Chondrocyte (in vitro differentiated cells): ENCODE measurements at regions not wholly inside any gene's neighbourhood (a gene's known extent, or its start where the extent isn't known, plus 50 kb on each side); places are given as distances from the start of the nearest gene placed in this dataset.

Experiments
- DNase-seq: peaks from one replicate; pipeline ENCODE4 v3.0.0; 2021; ENCODE audit warnings: mixed read lengths, low spot score
- H3K27ac Mint-ChIP-seq: one replicate; pipeline ENCODE4 v1.8.0; 2021; ENCODE audit warnings: mild to moderate bottlenecking, moderate library complexity, mixed read lengths; ENCODE audit not compliant: unreplicated experiment
- H3K27me3 Mint-ChIP-seq: 2 replicates; pipeline ENCODE4 v1.8.0; 2021; ENCODE audit warnings: low read depth, mixed read lengths
- H3K36me3 Mint-ChIP-seq: 2 replicates; pipeline ENCODE4 v1.8.0; 2021; ENCODE audit warnings: low read depth, mixed read lengths
- H3K4me1 Mint-ChIP-seq: 2 replicates; pipeline ENCODE4 v1.8.0; 2021; ENCODE audit warnings: low read depth, mild to moderate bottlenecking, mixed read lengths
- H3K4me3 Mint-ChIP-seq: one replicate; pipeline ENCODE4 v1.8.0; 2021; ENCODE audit warnings: mild to moderate bottlenecking, moderate library complexity, mixed read lengths; ENCODE audit not compliant: unreplicated experiment
- H3K9me3 Mint-ChIP-seq: 2 replicates; pipeline ENCODE4 v1.8.0; 2021; ENCODE audit warnings: low read depth, mixed read lengths
- CTCF ChIP-seq: fragments of 200-600 bp; sonication (generic); IDR thresholded peaks from 2 replicates; pipeline ENCODE4 v1.5.0; 2021; ENCODE audit warnings: antibody characterized with exemption, mild to moderate bottlenecking, moderate library complexity

- no peaks in the 10 kb centered on the region for H3K27me3 Mint-ChIP-seq
- no peak for TF ChIP-seq CTCF
- H3K4me3 Mint-ChIP-seq, result no peak overlapping the region
- H3K4me1 Mint-ChIP-seq, result peaks cover 64% of the 10 kb centered on the region
- H3K27ac Mint-ChIP-seq, result peak overlapping the region; percentile 77
- H3K9me3 Mint-ChIP-seq, result peaks cover 5% of the 10 kb centered on the region
- no peak for DNase-seq
- no peaks in the 10 kb centered on the region for H3K36me3 Mint-ChIP-seq
These were observed 143.7 kb downstream of the SNX19 start for GRCh38 chr11:130772266-130773227.

- Mint-ChIP-seq H3K27me3 (no peaks in the 10 kb centered on the region), H3K9me3 (peaks cover 7% of the 10 kb centered on the region), H3K27ac (peak overlapping the region; percentile 77), H3K36me3 (no peaks in the 10 kb centered on the region), H3K4me3 (no peak overlapping the region), H3K4me1 (peaks cover 64% of the 10 kb centered on the region)
- no peak for TF ChIP-seq CTCF
- DNase-seq, result no peak
These were observed 142.9 kb downstream of the SNX19 start for GRCh38 chr11:130773244-130773820.

- peaks cover 64% of the 10 kb centered on the region for H3K4me1 Mint-ChIP-seq
- peaks cover 7% of the 10 kb centered on the region for H3K9me3 Mint-ChIP-seq
- no peak overlapping the region for H3K27ac Mint-ChIP-seq
- H3K4me3 Mint-ChIP-seq, result no peak overlapping the region
- no peaks in the 10 kb centered on the region for H3K27me3 Mint-ChIP-seq
- H3K36me3 Mint-ChIP-seq, result no peaks in the 10 kb centered on the region
- no peak for TF ChIP-seq CTCF
- DNase-seq, result no peak
These were observed 141.6 kb downstream of the SNX19 start for GRCh38 chr11:130774703-130775102.

GRCh38 chr11:130775306-130776060, 140.8 kb downstream of the SNX19 start:
- Mint-ChIP-seq H3K27ac (peak overlapping the region; percentile 64), H3K36me3 (no peaks in the 10 kb centered on the region), H3K4me1 (peaks cover 57% of the 10 kb centered on the region), H3K9me3 (peaks cover 7% of the 10 kb centered on the region), H3K27me3 (no peaks in the 10 kb centered on the region), H3K4me3 (no peak overlapping the region)
- no peak for TF ChIP-seq CTCF
- DNase-seq, result no peak

GRCh38 chr11:130776061-130776419, 140.2 kb downstream of the SNX19 start:
- Mint-ChIP-seq H3K4me3 (no peak overlapping the region), H3K9me3 (peaks cover 7% of the 10 kb centered on the region), H3K4me1 (peaks cover 54% of the 10 kb centered on the region), H3K27me3 (no peaks in the 10 kb centered on the region), H3K36me3 (no peaks in the 10 kb centered on the region), H3K27ac (peak overlapping the region; percentile 41)
- no peak for TF ChIP-seq CTCF
- no peak for DNase-seq
